HG02943 (cell line): ENCODE measurements at regions not wholly inside any gene's neighbourhood (a gene's known extent, or its start where the extent isn't known, plus 50 kb on each side); places are given as distances from the start of the nearest gene placed in this dataset.
"Not testable (repeated sequence)": the region's sequence is repeated elsewhere in the genome, so short reads cannot be mapped to it uniquely, and the experiment has no call there.

Experiments
- ATAC-seq: cut with Tn5 transposase; IDR thresholded peaks from one replicate; pipeline ENCODE4 v1.9.1; 2021; ENCODE audit warnings: mild to moderate bottlenecking, low read depth, moderate library complexity; ENCODE audit not compliant: unreplicated experiment

DNA sequence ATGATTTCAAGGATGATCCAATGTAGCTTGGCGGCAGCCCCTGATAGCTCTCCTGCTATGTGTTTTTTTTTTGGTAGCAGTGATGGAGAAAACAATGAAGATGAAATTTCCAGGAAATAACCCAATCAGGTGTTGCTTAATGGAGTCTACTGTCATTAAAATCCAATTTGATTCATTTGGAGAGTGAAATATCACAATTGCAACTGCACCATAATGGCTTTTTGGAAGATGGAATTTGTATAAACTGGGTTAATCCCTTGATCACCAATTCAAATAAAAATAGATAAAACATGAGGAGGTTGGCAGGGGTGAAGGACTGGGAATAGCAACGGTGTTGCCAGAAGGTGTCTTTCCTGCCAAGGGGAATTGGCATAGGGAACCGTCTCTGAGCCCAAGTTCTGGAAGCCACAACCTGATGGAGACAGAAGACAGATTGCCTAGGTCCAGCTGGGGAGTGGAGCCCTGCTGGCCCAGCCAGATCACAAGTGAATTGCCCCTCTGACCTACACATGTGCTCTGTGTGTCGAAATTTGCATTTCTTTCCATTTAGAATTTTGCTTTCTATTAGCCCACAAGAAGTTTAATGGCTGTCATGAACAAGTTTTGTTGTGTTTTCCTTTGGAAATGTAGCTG is 170.3 kb upstream of the SPRED2 start:
- ATAC-seq, result no peak

DNA sequence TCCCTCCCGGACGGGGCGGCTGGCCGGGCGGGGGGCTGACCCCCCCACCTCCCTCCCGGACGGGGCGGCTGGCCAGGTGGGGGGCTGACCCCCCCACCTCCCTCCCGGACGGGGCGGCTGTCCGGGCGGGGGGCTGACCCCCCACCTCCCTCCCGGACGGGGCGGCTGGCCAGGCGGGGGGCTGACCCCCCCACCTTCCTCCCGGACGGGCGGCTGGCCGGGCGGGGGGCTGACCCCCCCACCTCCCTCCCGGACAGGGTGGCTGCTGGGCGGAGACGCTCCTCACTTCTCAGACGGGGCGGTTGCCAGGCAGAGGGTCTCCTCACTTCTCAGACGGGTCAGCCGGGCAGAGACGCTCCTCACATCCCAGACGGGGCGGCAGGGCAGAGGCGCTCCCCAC is 168.5 kb upstream of the SPRED2 start:
- ATAC-seq, result not testable (repeated sequence)

DNA sequence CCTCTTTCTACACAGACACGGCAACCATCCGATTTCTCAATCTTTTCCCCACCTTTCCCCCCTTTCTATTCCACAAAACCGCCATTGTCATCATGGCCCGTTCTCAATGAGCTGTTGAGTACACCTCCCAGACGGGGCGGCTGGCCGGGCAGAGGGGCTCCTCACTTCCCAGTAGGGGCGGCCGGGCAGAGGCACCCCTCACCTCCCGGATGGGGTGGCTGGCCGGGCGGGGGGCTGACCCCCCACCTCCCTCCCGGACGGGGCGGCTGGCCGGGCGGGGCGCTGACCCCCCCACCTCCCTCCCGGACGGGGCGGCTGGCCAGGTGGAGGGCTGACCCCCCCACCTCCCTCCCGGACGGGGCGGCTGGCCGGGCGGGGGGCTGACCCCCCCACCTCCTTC is 168.0 kb upstream of the SPRED2 start:
- not testable (repeated sequence) for ATAC-seq

DNA sequence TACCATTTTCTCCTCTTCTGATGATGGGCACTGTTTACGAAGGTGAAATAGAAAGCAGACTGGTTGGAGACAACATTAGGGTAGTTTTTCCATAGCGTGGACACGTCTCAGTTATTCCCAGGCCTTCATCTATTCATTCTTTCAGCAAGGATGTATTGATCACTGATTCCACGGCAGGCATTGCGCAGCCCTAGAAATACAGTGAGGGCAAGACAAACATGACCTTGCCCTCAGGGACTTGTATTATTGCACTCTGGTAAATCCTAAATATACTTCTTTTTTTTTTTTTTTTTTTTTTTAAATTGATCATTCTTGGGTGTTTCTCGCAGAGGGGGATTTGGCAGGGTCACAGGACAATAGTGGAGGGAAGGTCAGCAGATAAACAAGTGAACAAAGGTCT is 167.3 kb upstream of the SPRED2 start:
- ATAC-seq, result no peak

DNA sequence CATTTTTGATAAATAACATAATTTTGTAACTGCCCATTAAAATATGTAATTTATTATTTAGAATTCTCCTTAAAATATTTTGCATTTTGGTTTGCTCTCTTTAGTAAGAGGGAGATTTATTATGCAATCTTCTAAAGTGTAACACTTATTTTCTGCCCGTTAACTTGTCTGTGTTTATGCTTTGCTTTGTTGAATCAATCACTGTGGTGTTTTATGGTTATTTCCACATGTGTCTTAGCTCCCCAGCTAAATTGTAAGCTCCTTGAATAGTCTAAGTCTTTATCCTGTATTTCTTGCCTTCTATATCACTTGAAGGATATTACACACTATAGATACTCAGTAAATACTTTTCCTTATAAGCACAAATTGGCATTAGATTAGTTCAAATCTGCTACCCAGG is 166.6 kb upstream of the SPRED2 start:
- no peak for ATAC-seq

DNA sequence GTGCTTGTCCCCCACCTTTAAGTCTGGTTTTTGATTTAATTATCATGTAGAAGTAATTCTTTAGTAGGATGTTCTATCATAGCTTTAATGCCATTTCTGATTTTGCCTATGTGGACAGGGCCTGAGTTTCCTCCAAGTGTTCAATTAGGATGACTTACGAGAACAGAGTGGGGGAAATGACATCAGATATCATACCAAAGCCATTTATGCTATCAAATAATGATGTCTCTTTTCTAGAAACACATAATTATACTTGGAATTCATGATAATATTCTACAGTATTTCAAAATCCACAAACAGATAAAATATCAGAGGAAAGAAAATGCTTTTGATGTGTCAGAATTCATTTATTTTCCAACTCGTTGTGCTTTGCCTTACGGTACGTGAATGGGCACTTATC is 165.9 kb upstream of the SPRED2 start:
- ATAC-seq, result no peak

DNA sequence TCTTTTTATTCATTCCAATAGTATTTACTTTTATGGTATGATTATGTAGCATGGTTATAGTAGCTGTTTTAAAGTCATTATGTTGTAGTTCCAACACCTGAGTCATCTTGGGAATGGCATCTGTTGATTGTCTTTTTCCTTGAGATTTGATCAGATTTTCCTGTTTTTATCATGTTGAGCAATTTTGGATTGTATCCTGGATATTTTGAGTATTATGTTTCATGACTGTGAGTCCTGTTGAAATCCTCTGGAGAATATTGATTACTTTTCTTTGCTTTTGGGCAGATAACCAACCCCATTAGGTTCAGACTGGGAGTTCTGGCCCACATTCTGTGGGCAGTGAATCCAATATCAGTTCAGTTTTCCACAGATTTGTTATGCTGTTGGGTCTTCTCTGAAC is 163.2 kb upstream of the SPRED2 start:
- ATAC-seq, result no peak

DNA sequence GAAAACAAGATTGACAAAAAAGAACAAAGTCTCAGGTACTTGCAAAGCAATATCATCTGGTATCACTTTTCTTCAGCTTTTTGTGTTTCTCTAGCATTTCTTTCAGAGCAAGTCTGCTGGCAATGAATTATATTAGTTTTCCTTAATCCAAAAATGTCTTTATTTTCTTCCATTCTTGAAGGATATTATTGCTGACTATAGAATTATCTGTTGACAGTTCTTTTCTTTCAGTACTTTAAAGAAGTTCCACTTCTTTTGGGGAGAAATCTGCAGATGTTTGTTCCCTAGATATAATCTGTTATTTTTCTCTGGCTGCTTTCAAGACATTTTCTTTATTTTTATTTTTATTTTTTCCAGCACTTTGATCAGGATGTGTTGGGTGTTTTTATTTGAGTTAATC is 161.8 kb upstream of the SPRED2 start:
- no peak for ATAC-seq

DNA sequence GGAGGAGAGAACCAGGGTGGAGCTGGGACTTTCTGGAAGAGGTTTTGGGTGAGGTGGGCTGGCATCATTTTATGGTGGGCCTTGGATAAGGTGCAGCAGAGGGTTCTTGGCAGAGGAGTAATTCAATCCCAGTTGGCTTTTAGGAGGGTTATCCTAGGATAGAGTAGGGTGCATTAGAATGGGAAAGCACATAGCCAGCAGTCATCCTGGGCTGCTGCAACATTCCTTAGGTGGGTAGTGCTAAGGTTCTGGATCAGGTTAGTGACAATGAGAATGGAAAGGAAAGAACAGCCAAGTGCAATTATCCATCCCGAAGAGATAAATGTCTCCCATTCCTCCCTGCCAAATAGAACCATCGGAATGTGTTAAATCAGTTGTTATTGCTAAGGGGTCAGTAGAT is 157.3 kb upstream of the SPRED2 start:
- ATAC-seq, result no peak

DNA sequence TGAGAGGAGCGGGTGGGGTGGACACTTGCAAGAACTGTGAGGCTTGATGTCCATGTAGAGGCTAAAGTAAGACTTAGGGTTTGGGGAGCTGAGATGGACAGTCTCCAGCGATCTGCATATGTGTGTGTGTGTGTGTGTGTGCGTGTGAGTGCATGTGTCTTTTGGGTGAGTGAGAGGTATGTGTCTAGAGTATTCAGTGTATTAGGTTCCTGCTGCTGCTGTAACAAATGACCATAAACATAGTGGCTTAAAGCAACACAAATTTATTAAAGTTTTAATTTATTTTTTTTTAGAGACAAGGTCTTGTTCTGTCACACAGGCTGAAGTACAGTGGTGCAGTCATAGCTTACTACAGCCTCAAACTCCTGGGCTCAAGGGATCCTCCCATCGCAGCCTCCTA is 155.4 kb upstream of the SPRED2 start:
- no peak for ATAC-seq

DNA sequence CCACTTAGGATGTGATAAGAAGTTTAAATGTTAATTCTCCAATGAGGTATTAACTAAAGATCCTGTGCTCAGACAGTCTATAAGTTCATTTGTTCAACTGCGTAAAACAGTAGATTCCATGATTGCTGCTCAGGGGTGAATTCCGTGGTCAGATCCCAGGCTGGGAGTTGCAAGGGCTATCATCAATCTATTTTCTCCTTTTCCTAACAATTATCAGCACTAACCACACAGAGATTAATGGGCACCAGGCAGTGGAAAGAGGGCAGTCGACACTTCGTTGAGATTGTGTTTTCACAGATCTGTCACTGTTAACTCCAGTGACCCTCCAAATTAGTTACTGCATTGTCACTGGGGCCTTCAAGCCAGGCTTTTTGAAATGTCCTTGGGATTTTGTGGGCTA is 154.1 kb upstream of the SPRED2 start:
- no peak for ATAC-seq

DNA sequence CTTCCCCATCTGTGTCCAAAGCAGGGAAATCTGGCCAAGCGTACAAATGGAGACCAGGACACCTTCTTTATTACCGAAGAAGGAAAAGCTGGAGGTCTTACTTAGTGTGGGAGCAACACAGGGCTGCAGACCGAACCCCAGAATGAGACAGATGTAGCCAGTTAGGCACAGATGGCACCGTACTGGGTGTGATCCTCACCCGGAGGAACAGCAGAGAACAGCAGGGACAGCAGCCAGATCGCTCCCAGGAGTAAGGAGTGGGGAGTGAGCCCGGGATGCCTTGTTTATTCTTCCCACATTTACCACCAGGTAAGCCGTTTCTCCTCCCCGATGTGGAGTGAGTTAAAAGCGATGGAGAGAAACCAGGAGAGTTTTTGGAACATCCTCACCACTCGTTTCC is 150.7 kb upstream of the SPRED2 start:
- ATAC-seq, result no peak

DNA sequence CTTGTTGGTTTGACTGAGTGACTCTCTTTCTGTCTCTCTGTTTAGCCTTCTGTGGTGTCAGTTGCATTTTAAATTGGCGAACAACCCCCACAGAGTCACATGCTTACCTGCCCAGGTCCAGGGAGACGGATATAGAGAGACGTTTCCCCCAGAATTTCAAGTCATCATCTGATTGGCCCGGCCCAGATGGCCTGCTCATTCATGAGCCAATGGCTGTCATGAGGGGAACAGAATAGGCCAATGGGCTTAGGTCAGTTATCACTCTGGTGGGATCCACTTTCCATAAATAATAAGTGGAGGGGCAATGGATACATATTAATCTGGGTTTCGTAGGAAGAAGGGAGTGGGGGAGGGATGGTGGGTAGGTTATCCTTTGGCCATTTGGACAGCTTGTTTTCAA is 150.0 kb upstream of the SPRED2 start:
- ATAC-seq, result no peak

DNA sequence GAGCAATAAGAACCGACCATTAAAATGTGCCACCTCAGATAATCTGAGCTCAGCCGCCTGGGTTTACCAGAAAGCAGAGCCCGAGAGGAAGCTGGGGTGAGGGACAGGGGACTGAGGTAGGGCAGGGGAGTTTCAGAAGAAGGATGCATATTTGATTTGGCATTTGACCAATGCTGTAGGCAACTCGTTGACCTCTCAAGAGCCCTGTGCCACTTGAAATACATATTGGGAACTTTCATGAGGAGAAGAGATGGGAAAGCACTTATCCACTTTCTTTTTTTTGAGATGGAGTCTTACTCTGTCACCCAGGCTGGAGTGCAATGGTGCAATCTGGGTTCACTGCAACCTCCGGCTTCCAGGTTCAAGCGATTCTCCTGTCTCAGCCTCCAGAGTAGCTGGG is 148.4 kb upstream of the SPRED2 start:
- ATAC-seq, result no peak

DNA sequence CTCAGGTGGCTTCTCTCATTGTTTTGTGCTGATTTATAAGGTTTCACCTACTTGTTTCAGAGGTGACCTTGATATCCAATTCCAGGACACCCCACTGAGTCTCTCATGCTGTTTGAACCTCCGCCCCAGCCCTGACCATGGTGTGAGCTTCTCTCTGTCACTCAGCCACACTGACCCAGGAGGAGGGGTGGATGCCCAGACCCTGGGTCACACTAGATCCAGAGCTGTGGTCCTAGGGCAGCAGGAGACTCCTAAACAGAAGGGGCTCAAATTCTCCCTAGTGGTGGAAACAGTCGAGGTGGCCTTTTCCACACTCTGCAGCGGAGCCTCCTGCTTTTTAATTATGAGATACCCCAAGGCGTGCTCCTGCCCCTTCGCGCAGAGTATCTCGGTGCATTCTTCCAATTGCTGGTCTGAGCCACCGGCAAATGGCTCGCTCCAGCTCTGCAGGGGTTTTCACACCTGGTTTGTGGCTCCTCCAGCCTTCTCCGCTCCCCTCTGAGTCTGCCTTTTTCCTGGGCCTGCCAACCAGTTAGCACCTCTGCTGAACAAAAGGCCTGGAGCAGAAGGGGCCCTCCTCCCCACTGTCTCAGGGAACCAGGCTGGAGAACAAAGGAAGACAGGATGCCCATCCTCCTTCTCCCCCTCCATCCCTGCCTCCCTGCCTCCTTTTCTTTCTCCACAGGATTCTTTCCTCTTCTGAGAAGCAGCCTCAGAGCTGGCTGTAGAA is 147.3 kb upstream of the SPRED2 start:
- no peak for ATAC-seq

DNA sequence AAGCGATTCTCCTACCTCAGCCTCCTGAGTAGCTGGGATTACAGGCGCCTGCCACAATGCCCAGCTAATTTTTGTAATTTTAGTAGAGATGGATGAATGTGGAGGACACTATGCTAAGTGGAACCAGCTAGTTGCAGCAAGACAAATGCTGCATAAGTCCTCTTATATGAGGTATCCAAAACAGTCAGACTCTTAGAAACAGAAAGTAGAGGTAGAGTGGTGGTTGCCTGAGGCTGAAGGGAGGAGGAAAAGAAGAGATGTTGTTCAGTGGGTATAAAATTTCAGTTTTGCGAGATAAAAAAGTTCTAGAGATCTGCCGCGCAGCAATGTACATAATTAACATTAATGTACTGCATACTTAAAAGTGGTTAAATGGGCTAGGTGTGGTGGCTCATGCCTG is 145.3 kb upstream of the SPRED2 start:
- ATAC-seq, result no peak

DNA sequence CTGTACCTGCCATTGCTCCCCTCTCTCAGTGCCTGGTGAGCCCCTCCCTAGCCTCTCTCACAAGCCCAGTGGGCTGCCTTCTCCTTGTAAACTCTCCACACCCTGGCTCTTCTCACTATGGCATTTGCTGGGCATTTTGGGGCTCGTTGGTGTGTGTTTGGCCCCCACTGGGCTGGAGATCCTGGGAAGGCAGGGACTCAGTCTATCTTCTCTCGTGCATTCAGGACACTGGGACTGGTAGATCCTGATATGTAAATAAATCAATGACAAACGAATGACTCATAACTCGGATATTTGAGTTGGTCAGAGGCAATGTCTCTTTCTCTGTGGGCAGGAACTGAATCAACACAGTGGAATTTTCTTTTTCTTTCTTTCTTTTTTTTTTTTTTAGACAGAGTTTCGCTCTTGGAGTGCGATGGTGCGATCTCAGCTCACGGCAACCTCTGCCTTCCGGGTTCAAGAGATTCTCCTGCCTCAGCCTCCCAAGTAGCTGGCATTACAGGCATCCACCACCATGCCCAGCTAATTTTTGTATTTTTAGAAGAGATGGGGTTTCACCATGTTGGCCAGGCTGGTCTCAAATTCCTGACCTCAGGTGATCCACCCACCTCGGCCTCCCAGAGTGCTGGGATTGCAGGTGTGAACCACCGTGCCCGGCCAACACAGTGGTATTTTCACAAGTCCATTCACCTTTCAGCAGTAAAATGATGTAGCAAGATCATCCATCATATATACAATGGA is 144.6 kb upstream of the SPRED2 start:
- no peak for ATAC-seq

DNA sequence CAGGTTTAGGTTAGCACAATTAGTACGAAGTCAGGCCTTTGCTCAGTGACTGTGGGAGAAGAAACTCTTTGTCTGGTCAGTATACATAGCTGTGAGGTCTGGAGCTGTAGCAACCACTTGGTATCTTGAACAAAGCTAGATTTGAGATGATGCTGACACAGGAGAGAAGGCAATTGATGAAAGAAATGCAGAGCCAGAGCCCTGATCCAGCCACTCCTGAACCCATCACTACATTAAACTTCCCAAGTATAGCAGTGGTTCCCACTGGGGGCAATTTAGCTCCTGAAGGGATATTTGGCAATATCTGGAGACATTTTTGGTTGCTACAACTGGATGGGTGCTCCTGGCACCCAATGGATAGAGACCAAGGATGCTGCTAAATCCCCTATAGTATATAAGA is 143.9 kb upstream of the SPRED2 start:
- ATAC-seq, result no peak

DNA sequence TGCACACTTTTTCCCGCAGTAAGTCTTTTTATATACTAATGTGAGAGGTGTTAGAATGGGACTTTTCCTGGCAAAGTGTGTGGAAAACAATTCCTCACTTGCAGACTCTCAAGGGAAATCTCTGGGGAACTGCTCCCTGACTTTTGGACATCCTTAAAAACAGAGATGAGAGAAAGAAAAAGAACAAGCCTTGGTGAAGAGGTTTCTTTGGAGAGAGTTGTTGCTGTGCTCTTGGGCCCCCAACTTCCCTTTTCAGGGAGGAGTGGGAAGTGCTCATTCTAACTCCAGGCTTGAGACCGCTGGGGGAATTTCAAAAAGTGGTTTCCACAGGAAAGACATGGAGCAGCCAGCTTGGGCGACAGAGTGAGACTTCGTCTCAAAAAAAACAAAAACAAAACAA is 142.6 kb upstream of the SPRED2 start:
- no peak for ATAC-seq

DNA sequence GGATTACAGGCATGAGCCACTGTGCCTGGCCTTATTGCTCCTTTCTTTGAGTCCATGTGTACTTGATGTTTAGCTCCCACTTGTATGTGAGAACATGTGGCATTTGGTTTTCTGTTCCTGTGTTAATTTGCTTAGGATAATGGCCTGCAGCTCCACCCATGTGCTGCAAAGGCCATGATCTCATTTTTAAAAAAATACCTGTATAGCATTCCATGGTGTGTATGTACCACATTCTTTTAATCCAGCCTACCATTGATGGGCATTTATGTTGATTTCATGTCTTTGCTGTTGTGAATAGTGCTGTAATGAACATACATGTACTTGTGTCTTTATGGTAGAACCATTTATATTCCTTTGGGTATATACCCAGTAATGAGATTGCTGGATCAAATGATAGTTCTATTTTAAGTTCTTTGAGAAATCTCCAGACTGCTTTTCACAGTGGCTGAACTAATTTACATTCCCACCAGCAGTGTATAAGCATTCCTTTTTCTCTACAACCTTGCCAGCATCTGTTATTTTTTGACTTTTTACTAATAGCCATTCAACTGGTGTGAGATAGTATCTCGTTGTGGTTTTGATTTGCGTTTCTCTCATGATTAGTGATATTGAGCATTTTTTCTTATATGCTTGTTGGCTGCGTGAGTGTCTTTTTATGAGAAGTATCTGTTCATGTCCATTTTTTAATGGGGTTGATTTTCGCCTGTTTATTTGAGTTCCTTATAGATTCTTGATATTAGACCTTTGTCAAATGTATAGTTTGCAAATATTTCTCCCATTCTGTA is 136.4 kb upstream of the SPRED2 start:
- ATAC-seq, result not testable (repeated sequence)

DNA sequence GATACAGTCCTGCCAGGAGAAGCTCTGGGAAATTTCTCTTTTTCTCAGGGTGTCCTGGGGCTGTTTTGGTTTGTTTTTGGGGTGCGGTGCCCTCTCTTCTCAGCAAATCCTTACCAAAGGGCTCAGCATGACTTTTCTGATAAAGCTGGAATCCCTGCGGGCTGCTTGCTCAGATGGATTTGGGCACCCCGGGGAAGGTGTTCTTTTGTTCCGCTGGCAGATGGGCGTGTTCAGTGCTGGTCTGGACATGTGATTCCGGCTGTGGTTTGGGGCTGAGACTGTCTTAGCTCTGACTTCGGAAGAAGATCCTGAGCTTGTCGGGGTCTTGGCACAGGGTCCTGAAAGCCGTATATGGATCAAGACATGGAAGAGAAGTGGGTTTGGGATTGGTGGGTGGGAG is 134.2 kb upstream of the SPRED2 start:
- ATAC-seq, result no peak
